HepG2 (cell line): ENCODE measurements at regions not wholly inside any gene's neighbourhood (a gene's known extent, or its start where the extent isn't known, plus 50 kb on each side); places are given as distances from the start of the nearest gene placed in this dataset.

ENCODE experiments used
- ZNF3 ChIP-seq: IDR thresholded peaks from 2 replicates; pipeline ENCODE4 v1.7.0; 2017; ENCODE audit warnings: inconsistent platforms
- TF ChIP-seq, protein P1 (sequence below): sonication (generic); formaldehyde crosslinking; IDR thresholded peaks from 2 replicates; pipeline ENCODE4 v1.8.1; 2023; ENCODE audit warnings: missing genetic modification reagents, inconsistent platforms, borderline replicate concordance

DNA sequence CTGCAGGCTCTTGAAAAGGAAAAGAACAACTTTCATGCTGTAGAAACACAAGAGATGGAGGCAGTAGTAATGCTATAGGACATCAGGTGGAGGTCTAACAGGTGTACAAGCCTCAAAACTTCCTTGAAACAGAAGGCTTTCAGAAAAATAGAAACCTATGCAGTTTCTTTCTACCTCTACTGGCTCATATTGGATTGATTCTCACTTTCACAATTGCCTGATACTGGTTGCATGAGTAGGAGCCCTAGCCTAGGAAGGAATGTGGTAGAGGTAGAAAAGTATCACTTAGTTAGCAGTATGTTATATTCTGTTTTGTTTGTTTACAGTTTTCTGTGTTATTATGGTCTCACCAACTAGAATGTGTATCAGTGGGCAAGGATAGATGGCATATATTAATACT lies 175.4 kb upstream of the GORAB start:
- no peak for TF ChIP-seq ZNF3 (CRISPR knock-in tag)
- TF ChIP-seq, protein P1, sequence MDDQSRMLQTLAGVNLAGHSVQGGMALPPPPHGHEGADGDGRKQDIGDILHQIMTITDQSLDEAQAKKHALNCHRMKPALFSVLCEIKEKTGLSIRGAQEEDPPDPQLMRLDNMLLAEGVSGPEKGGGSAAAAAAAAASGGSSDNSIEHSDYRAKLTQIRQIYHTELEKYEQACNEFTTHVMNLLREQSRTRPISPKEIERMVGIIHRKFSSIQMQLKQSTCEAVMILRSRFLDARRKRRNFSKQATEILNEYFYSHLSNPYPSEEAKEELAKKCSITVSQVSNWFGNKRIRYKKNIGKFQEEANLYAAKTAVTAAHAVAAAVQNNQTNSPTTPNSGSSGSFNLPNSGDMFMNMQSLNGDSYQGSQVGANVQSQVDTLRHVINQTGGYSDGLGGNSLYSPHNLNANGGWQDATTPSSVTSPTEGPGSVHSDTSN, result no peak
